CD8-positive, alpha-beta memory T cell (primary cell): ENCODE measurements at regions not wholly inside any gene's neighbourhood (a gene's known extent, or its start where the extent isn't known, plus 50 kb on each side); places are given as distances from the start of the nearest gene placed in this dataset.

ENCODE experiments used
- CTCF ChIA-PET: fragments of 350-600 bp; sonication (Branson Sonifier 250); formaldehyde crosslinking; loops from one replicate; lab custom pipeline; 2021; ENCODE audit warnings: antibody characterized with exemption; lab: Charles Lee
- POLR2A ChIA-PET: fragments of 350-600 bp; sonication (Branson Sonifier 250); formaldehyde crosslinking; loops from one replicate; lab custom pipeline; 2021; ENCODE audit warnings: antibody characterized with exemption; lab: Charles Lee
- DNase-seq, 5 donors: peaks; one replicate each; pipeline versions ENCODE4 v3.0.0 to v3.0.0-alpha.2; 2020 to 2022; ENCODE audit warnings: mixed read lengths in 1 of 5
- H3K27ac ChIP-seq: one replicate; pipeline ENCODE4 v1.7.0; 2013; ENCODE audit warnings: low read depth, mild to moderate bottlenecking, low read length, moderate library complexity
- H3K27me3 ChIP-seq: 2 replicates; pipeline ENCODE4 v1.7.0; 2013; ENCODE audit warnings: low read length, mild to moderate bottlenecking; ENCODE audit not compliant: insufficient read depth, poor library complexity, severe bottlenecking
- H3K36me3 ChIP-seq: 2 replicates; pipeline ENCODE4 v1.7.0; 2013; ENCODE audit warnings: mild to moderate bottlenecking, low read length, moderate library complexity; ENCODE audit not compliant: insufficient read depth
- H3K4me1 ChIP-seq: 2 replicates; pipeline ENCODE4 v1.7.0; 2013; ENCODE audit warnings: mild to moderate bottlenecking, low read length, moderate library complexity; ENCODE audit not compliant: insufficient read depth
- H3K4me3 ChIP-seq: 2 replicates; pipeline ENCODE4 v1.7.0; 2013; ENCODE audit warnings: mild to moderate bottlenecking, low read length
- H3K9me3 ChIP-seq: 2 replicates; pipeline ENCODE4 v1.7.0; 2013; ENCODE audit warnings: mild to moderate bottlenecking, low read length
- H3K27ac Mint-ChIP-seq, 8 donors: one replicate each; pipeline ENCODE4 v1.8.0; 2020 to 2021; ENCODE audit warnings: mixed read lengths in 8 of 8, mild to moderate bottlenecking in 6 of 8, inconsistent platforms in 3 of 8, moderate library complexity in 3 of 8
- H3K27me3 Mint-ChIP-seq, 2 donors: one replicate each; pipeline ENCODE4 v1.8.0; 2020 to 2021; ENCODE audit warnings: mixed read lengths in 2 of 2, mild to moderate bottlenecking in 1 of 2, moderate library complexity in 1 of 2
- H3K36me3 Mint-ChIP-seq, 3 donors: one replicate each; pipeline ENCODE4 v1.8.0; 2020 to 2021; ENCODE audit warnings: mixed read lengths in 3 of 3, inconsistent platforms in 1 of 3, mild to moderate bottlenecking in 1 of 3
- H3K4me1 Mint-ChIP-seq, 3 donors: one replicate each; pipeline ENCODE4 v1.8.0; 2020 to 2021; ENCODE audit warnings: mixed read lengths in 3 of 3, inconsistent platforms in 1 of 3, mild to moderate bottlenecking in 1 of 3
- H3K4me3 Mint-ChIP-seq, 7 donors: one replicate each; pipeline ENCODE4 v1.8.0; 2020 to 2021; ENCODE audit warnings: mixed read lengths in 7 of 7, mild to moderate bottlenecking in 6 of 7, moderate library complexity in 4 of 7, inconsistent platforms in 2 of 7
- H3K9me3 Mint-ChIP-seq, 5 donors: one replicate each; pipeline ENCODE4 v1.8.0; 2020 to 2022; ENCODE audit warnings: mixed read lengths in 5 of 5, mild to moderate bottlenecking in 3 of 5, moderate library complexity in 2 of 5, inconsistent platforms in 1 of 5

DNA sequence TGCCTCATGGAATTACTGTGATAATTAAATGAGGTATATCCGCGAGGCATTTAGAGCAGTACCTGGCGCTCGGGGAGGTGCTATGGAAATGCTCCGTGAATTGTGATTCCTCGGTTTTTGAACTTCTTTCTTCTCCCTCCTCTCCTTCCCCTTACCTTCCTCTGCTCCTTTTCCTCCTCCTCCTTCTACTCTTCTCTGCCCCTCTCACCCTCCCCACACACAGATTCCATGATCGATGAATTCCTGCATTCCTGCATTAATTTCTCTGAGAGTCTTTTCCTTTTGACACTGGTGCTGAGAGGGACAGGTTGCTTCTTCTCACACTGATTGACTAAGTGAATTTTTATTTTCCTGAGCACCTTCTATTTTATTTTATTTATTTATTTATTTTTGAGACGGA is 101.2 kb upstream of the RGMA start:
- Histone ChIP-seq H3K27ac (no peak overlapping the region), H3K36me3 (no peaks in the 10 kb centered on the region), H3K4me1 (no peaks in the 10 kb centered on the region), H3K9me3 (no peaks in the 10 kb centered on the region), H3K27me3 (no peaks in the 10 kb centered on the region), H3K4me3 (no peak overlapping the region)
- H3K36me3 Mint-ChIP-seq = no peaks in the 10 kb centered on the region
- H3K4me3 Mint-ChIP-seq = no peak overlapping the region
- no peaks in the 10 kb centered on the region for H3K4me1 Mint-ChIP-seq
- no peak overlapping the region for H3K27ac Mint-ChIP-seq
- peaks cover 11 to 24% of the 10 kb centered on the region in 2 donors for H3K27me3 Mint-ChIP-seq
- POLR2A ChIA-PET = no interaction called here
- no peaks in the 10 kb centered on the region for H3K9me3 Mint-ChIP-seq
- CTCF ChIA-PET = no interaction called here
- no peak for DNase-seq

DNA sequence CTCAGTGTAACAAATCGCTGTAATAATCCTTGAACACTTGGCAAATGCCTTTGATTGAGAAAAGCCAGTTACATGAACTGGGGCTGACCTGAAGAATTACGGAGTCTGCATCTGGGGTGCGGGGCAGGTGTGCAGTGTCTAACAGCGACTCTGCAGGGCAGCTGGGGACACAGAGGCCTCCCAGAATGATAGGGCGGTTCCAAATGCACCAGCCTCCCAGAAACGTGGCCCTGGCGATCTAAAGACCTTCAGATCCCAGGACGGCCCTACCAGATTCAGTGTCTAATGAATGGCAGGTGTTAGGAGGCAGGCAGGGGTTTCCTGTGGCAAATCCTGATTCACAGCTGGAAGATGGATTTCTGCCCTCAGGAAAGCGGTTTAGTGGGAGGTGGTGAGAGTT is 100.5 kb upstream of the RGMA start:
- Mint-ChIP-seq H3K36me3 (no peaks in the 10 kb centered on the region), H3K27ac (peak overlapping the region in 1 of 8 donors; percentile 52), H3K9me3 (no peaks in the 10 kb centered on the region), H3K27me3 (peaks cover 11 to 17% of the 10 kb centered on the region in 2 donors), H3K4me3 (no peak overlapping the region), H3K4me1 (no peaks in the 10 kb centered on the region)
- Histone ChIP-seq H3K27me3 (no peaks in the 10 kb centered on the region), H3K4me1 (no peaks in the 10 kb centered on the region), H3K9me3 (no peaks in the 10 kb centered on the region), H3K27ac (no peak overlapping the region), H3K36me3 (no peaks in the 10 kb centered on the region), H3K4me3 (no peak overlapping the region)
- DNase-seq = no peak
- CTCF ChIA-PET = no interaction called here
- POLR2A ChIA-PET = no interaction called here

DNA sequence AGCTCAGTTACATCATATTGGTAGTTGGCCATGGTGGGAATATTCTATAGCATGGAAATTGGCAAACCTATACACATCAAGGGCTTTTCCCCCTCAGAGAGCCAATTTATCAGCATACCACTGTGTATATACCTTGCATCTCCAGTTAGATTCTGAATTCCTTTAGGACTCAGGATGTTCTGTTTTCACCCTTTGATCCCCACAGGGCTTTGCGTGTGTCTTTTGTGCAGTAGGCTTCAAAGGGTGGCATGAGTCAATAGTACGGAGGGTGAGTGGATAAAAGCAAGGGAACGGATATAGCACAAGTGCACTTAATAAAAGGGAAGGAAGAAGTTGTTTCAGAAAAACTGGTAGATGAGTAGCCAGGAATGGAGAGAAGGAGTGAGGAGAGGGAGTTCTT is 99.2 kb upstream of the RGMA start:
- Mint-ChIP-seq H3K27ac (no peak overlapping the region), H3K27me3 (peaks cover 8 to 12% of the 10 kb centered on the region in 2 donors), H3K36me3 (no peaks in the 10 kb centered on the region), H3K4me1 (no peaks in the 10 kb centered on the region), H3K4me3 (no peak overlapping the region), H3K9me3 (no peaks in the 10 kb centered on the region)
- no peaks in the 10 kb centered on the region for H3K36me3 ChIP-seq
- CTCF ChIA-PET = no interaction called here
- DNase-seq = no peak
- no peaks in the 10 kb centered on the region for H3K9me3 ChIP-seq
- no peak overlapping the region for H3K27ac ChIP-seq
- H3K4me1 ChIP-seq = no peaks in the 10 kb centered on the region
- POLR2A ChIA-PET = no interaction called here
- no peaks in the 10 kb centered on the region for H3K27me3 ChIP-seq
- no peak overlapping the region for H3K4me3 ChIP-seq

DNA sequence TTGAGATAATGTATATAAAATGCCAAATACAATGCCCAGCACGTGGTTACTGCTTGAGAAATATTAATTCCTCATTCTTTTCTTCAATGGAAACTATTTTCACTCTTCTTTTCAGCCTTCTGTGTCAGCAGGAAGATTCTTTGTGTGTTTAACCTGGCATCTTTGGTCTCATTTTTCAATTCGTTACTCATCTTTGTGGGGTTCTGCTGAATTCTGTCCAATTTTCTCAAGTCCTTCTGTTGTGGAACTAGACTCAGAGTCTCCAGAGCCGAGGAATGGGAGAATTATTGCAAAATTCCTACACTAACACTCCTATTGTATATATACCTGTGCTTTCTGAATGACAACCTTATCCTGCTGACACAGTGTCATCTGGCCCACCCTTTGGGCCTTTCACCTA is 96.8 kb upstream of the RGMA start:
- Mint-ChIP-seq H3K36me3 (no peaks in the 10 kb centered on the region), H3K9me3 (no peaks in the 10 kb centered on the region), H3K4me1 (no peaks in the 10 kb centered on the region), H3K27me3 (peaks cover 0 to 4% of the 10 kb centered on the region in 2 donors), H3K4me3 (no peak overlapping the region), H3K27ac (no peak overlapping the region)
- Histone ChIP-seq H3K27ac (no peak overlapping the region), H3K9me3 (no peaks in the 10 kb centered on the region), H3K27me3 (no peaks in the 10 kb centered on the region), H3K4me3 (no peak overlapping the region), H3K4me1 (no peaks in the 10 kb centered on the region), H3K36me3 (no peaks in the 10 kb centered on the region)
- POLR2A ChIA-PET = no interaction called here
- CTCF ChIA-PET = no interaction called here
- DNase-seq = no peak

DNA sequence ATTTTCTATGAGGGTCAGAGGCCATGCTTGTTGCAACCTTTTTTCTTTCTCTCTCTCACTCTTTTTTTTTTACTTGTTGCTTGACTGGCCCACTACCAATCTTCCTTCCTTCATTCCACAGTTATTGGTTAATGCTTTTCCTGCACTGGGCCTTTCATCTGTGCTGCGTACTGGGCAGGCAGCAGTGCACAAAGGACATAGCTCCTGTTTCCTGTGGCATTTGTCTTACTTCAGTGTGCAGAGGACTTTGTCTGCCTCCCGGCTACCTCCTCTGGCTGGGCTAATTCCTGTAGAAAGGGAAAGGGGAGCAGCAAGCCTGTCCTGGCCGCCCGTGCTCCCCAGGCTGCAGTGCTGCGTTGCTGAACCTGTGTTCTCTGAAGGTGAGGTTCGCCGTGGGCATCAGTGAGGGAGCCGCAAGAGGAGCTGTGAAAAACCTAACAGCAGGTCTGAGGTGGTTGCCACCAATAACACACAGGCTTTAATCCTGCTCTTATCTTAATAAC is 93.7 kb upstream of the RGMA start:
- Histone ChIP-seq H3K27ac (no peak overlapping the region), H3K27me3 (no peaks in the 10 kb centered on the region), H3K4me1 (no peaks in the 10 kb centered on the region), H3K36me3 (no peaks in the 10 kb centered on the region), H3K9me3 (no peaks in the 10 kb centered on the region), H3K4me3 (no peak overlapping the region)
- Mint-ChIP-seq H3K9me3 (no peaks in the 10 kb centered on the region), H3K36me3 (no peaks in the 10 kb centered on the region), H3K27me3 (peaks cover 0 to 2% of the 10 kb centered on the region in 2 donors), H3K4me3 (no peak overlapping the region), H3K4me1 (peaks cover 0 to 5% (median 0%) of the 10 kb centered on the region in 3 donors), H3K27ac (peak overlapping the region in 1 of 8 donors; percentile 43)
- DNase-seq = no peak
- POLR2A ChIA-PET = no interaction called here
- CTCF ChIA-PET = no interaction called here

DNA sequence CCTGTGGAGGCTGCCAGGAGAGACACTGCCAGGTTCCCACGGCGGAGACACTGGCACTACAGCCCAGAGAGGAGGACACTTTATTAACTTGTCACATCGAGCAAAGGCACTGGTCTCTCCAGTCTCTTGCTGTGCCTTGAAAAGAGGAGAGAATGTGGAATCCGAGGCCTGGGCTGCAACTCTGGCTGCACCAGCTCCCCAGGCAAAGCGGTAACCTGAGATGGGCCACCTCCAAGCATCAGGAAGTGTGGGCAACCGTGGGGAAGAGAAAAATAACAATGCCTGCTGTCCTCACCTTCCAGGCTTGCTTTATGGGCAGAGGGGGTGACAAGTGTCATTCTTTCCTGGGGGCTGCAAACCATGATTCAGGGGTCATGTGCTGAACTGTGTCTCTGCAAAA is 91.6 kb upstream of the RGMA start:
- Histone ChIP-seq H3K4me1 (no peaks in the 10 kb centered on the region), H3K36me3 (no peaks in the 10 kb centered on the region), H3K27me3 (no peaks in the 10 kb centered on the region), H3K27ac (no peak overlapping the region), H3K9me3 (no peaks in the 10 kb centered on the region), H3K4me3 (no peak overlapping the region)
- CTCF ChIA-PET = no interaction called here
- Mint-ChIP-seq H3K27ac (no peak overlapping the region), H3K4me1 (peaks cover 0 to 5% (median 0%) of the 10 kb centered on the region in 3 donors), H3K9me3 (peaks cover 0 to 5% (median 0%) of the 10 kb centered on the region in 5 donors), H3K27me3 (peaks cover 7 to 10% of the 10 kb centered on the region in 2 donors), H3K36me3 (peaks cover 0 to 1% (median 0%) of the 10 kb centered on the region in 3 donors), H3K4me3 (no peak overlapping the region)
- POLR2A ChIA-PET = no interaction called here
- no peak for DNase-seq

DNA sequence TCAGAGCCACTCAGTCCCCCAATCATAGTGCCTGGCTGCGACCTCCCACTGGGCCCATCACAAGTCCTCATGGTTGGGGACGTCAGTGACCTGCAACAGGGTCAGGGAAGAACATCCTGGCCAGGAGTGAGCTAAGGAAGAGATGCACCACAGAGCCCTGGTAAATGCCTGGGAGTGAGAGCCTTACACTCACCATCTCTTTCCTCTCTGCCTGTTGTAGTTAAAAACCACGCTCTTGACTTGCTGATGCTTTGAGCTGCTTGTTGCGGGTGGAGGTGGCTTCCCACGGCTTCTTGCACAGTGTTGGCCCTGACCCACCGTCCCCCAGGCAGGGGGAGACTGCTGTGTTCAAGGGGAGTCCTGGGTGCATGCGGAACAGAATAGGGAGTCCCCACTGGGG is 91.1 kb upstream of the RGMA start:
- H3K36me3 Mint-ChIP-seq = peaks cover 0 to 5% (median 0%) of the 10 kb centered on the region in 3 donors
- H3K27ac Mint-ChIP-seq = peak overlapping the region in 1 of 8 donors; percentile 29
- ChIA-PET POLR2A (no interaction called here), CTCF (no interaction called here)
- H3K27me3 Mint-ChIP-seq = peaks cover 10 to 12% of the 10 kb centered on the region in 2 donors
- peaks cover 0 to 5% (median 0%) of the 10 kb centered on the region in 3 donors for H3K4me1 Mint-ChIP-seq
- no peak overlapping the region for H3K4me3 Mint-ChIP-seq
- no peaks in the 10 kb centered on the region for H3K27me3 ChIP-seq
- H3K9me3 Mint-ChIP-seq = peaks cover 0 to 5% (median 0%) of the 10 kb centered on the region in 5 donors
- no peak for DNase-seq
- H3K4me3 ChIP-seq = no peak overlapping the region
- no peaks in the 10 kb centered on the region for H3K36me3 ChIP-seq
- H3K4me1 ChIP-seq = no peaks in the 10 kb centered on the region
- H3K27ac ChIP-seq = no peak overlapping the region
- no peaks in the 10 kb centered on the region for H3K9me3 ChIP-seq

DNA sequence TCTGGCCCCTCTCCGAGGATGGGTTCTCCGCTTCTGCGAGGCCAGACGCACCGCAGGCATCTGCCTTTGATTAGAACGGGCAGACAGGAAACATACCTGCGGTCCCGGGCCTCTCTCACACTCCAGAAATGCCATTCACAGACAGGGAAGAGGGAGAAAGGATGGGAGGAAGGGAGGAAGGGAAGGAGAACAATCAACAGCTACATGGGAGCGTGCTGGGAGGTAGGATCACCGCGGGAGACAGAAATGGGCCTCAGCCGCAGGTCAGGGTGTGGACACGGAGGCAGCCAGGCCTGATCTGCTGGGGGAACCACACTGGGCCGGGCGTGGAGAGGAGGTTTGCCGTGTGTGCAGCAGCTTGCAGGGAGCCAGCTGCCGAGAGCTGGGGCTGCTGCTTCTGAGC is 90.7 kb upstream of the RGMA start:
- peaks cover 14% of the 10 kb centered on the region in 2 donors for H3K27me3 Mint-ChIP-seq
- peak overlapping the region in 1 of 8 donors; percentile 29 for H3K27ac Mint-ChIP-seq
- DNase-seq = no peak
- H3K27ac ChIP-seq = no peak overlapping the region
- H3K27me3 ChIP-seq = no peaks in the 10 kb centered on the region
- H3K4me1 ChIP-seq = no peaks in the 10 kb centered on the region
- H3K36me3 Mint-ChIP-seq = peaks cover 0 to 5% (median 0%) of the 10 kb centered on the region in 3 donors
- H3K4me3 ChIP-seq = no peak overlapping the region
- H3K9me3 Mint-ChIP-seq = peaks cover 0 to 5% (median 0%) of the 10 kb centered on the region in 5 donors
- H3K4me1 Mint-ChIP-seq = peaks cover 0 to 5% (median 0%) of the 10 kb centered on the region in 3 donors
- no peaks in the 10 kb centered on the region for H3K36me3 ChIP-seq
- ChIA-PET CTCF (interaction anchor here (1.4 kb wide), 1 partner anchor 21 kb away, joined by 3 read pairs; no protein-coding TSS in a partner anchor), POLR2A (no interaction called here)
- no peaks in the 10 kb centered on the region for H3K9me3 ChIP-seq
- H3K4me3 Mint-ChIP-seq = no peak overlapping the region
